HG02938 (cell line): ENCODE measurements at regions not wholly inside any gene's neighbourhood (a gene's known extent, or its start where the extent isn't known, plus 50 kb on each side); places are given as distances from the start of the nearest gene placed in this dataset.

Source experiments
- ATAC-seq: cut with Tn5 transposase; IDR thresholded peaks from one replicate; pipeline ENCODE4 v1.9.1; 2021; ENCODE audit warnings: mild to moderate bottlenecking, moderate library complexity; ENCODE audit not compliant: unreplicated experiment

DNA sequence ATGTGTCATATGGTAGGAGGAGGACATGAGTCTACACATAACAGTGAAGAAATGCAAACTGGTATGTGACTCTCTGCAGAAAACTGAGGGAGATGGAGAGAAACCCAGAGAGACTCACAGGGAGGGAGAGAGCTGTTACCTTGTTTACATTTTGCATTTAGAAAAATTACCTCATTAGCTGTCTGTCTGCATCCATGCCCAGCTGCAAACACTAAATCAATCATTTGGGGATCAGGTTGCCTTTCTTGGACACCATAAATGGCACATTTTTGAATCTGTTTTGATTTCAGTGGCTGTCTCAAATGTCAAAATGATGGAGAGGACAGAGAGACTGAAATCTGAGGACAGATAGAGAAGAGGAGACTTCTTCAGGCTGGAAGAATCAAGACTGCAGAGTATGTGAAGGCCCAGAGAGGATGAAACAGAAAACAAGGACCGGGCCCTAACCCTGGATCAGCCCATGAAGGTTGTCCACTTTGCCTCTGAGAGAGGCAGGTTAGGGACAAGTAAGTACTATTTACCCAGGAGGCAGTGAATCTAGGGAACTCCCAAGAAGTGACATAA, 92.2 kb downstream of the UNC5CL start:
- ATAC-seq, result no peak

DNA sequence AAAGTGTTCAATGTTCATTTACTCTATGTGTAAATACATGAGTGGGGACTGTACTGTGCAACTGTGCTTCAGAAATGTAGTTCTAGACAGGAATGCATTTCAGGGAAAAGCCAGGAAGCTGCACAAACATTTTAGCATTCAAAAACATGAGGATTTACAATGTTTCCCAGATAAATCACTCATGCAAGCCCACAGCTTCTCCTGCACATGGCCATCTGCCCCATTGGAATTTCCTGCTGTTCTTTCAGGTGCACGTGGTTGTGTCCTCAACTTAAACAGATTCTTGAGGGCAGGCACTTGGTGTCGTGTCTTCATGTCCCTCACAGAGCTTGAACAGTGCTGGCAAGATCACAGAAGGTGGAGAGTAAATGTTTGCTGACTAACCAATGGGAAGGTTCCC, 101.5 kb downstream of the UNC5CL start:
- ATAC-seq, result no peak

DNA sequence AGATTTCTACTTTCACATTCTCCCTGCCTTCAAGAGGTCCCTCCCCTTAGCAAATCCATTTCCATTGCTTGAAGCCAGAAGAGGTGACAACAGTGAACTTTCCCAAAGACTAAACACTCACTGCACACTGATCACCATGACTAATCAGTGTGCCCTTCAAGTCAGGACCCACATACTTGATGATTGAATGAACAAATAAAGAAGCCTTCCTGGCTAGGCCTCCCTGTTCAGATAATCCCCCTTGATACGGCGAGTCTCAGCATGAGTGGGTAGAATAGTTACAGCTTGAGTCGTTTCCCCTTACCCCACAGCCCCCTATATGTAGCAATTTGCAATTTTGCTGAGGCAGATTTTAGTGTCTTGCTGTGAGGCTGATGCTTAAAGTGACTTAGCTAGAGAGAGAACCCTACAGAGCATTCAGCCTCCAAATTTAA, 102.2 kb downstream of the UNC5CL start:
- no peak for ATAC-seq

DNA sequence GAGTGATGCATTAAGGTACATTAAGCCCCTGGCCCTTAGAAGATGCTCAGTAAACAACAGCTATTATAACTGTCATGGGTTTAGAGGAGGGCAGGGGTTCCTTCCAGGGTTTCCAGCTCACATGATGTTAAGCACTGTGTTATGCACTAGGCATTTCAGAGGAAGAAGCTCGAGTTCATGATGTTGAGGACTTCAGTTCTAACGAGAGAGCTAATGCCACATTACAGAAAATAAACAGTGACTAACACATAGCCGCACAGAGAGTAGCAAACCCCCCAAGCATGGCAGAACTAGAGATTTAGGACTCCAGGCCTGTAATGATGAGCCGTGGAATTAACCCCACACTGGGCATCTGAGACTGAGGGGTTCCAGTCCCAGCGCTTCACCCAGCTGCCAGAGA, 105.2 kb downstream of the UNC5CL start:
- ATAC-seq, result no peak

DNA sequence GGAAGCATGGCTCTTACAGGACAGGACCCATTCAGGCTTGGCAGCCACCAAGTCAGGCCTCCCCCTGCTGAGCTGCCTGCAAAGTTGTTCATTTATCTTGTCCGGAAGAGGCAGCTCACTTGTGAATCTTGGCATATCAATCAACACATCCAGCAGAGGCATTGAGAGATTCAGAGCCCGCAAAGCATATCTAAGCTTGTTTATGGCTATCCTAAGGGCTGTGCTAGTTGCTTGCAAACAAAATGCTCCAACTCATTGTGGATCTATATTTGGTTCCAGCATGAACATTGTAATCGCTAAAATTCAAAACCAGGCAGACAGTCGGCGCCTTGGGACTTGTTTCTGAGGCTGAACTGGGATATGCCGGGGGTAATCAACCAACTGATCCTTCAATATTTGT, 106.1 kb downstream of the UNC5CL start:
- ATAC-seq, result no peak

DNA sequence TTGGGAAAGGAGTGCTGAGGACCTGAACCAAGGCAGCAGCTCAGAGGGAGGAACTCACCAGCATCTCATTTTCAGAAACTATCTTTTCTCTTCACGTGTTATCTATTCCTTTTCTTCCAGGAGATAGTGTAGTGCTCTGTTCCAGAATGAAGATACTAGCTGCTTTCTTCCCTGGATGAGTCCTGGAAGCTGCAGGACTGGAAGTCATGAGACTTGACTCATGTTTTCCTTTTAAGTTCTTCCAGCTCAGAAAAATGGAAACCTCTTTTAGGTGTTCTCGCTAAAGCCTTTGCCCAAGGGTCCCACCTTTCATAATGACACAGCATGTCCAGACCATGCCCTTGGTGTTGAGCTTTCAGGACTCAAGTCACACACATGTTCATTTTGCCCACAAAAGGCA, 106.7 kb downstream of the UNC5CL start:
- no peak for ATAC-seq

DNA sequence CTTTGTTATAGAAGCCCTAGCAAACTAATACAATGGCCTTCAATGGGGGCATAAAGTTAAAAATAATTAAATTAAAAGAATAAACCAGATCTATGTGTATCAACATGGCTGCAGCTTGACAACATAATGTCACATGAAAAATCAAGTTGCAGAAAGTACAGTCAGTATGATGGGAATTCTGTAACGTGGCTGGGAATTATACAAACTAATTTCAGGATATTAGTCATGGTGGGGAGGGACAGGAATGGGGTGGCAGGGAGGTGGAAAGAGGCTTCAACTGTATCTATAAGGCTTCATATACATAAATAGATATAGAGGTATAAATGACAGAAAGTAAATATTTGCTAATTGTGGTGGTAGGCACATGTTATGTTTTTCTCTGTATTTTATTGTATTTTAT, 107.1 kb downstream of the UNC5CL start:
- ATAC-seq, result no peak

DNA sequence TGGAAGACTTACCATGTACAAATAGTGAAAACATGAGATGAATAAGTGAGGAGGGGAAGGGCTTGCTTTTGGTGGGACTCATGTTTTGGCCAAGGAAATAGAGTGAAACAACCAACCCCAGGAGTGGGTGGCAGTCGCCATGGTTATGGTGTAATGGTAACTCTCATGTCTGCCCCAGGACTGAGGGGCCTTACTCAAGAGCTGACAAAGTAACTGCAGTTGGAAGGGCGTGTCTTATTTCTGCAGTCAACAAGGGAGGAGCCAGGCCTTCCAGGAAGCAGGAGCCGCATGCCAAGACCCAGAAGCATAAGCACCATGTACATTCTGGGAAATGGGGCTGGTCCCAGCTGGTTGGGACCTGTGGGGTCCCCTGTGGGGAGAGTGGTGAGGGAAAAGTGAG, 108.5 kb downstream of the UNC5CL start:
- no peak for ATAC-seq

DNA sequence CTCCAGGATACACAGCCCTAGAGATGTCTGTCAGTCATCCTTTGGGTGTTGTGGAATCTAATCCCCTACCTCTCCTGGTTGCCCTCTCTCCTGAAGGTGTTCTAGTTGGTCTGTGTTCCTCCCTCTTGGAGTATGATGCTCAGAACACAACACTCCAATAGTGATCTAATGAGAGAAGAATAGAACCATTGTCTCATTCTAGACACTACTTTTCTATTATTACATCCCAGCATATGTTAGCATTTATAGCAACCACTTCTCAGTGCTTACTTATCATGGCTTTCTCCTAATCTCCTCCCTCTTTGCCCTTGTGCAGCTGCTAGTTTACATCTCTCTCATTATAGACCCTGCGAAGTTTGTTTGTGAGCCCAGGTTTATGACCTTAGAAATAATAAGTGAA, 109.0 kb downstream of the UNC5CL start:
- no peak for ATAC-seq

DNA sequence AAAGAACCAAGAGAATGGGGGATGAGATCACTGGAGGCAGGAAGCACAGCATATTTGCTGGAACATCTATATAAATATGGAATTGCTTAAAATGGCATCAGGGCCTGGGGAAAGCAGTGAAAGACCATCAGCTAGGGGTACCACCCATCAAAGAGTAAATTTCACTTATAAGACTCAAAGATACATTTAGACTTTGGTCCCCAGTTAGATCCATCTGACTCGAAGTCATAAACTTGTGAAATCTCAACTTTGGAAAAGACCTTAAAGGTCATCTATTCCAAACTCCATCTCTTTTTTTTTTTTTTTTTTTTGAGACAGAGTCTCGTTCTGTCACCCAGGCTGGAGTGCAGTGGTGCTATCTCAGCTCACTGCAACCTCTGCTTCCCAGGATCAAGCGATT, 109.8 kb downstream of the UNC5CL start:
- no peak for ATAC-seq

DNA sequence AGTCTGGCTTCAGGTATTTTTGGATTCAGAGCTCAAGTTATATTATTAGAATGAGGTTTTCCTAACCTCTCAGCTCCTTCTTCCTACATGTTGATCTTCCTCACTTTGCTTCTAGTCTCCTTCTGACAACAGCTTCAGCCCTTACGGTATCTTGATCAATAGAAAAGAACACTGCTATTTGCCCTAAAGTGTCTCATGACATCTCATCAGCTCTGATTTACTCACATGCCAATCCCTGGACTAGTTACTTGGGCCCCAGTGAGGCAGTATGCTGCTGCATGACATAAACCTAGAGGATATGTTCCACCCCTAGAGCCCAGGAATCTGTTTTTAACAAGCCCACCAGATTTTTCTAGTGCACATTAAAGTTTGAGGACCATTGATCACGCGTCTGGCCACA, 110.3 kb downstream of the UNC5CL start:
- no peak for ATAC-seq

DNA sequence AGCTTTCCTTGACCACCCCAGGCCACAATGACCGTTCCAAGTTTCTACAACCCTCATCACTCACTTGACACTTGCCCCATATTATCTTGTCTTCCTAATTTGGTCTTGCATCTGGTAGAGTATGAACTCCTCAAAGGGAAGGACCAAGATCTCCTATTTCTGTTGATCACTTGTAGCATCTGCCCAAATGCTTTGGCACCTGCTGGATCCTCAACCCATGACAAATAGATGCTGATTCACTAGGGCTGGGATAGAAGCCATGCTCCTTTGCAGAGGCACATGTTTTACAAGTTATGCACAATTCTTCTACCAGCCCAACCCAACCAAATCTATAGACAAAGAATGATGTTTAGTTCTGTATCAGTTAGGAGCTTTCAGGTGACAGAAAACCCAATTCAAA, 110.7 kb downstream of the UNC5CL start:
- ATAC-seq, result no peak

DNA sequence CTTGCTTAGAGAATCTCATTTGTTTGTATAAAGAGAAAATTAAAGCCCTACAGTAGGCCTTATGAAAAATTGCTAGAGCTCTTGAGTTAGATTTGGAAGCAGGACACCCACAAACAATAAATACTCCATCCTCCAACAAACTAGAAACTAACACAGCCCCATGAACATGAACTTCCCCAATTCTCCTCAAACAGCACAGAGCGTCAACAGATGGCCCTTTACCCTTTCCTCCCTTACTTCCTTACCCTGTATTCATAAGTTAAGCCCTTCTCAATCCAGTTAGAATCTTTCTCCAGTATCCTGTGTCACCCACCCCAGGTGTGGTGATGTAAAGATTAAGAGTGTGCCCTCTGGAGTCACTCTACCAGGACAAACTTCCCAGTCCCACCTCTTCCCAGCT, 113.7 kb downstream of the UNC5CL start:
- ATAC-seq, result no peak

DNA sequence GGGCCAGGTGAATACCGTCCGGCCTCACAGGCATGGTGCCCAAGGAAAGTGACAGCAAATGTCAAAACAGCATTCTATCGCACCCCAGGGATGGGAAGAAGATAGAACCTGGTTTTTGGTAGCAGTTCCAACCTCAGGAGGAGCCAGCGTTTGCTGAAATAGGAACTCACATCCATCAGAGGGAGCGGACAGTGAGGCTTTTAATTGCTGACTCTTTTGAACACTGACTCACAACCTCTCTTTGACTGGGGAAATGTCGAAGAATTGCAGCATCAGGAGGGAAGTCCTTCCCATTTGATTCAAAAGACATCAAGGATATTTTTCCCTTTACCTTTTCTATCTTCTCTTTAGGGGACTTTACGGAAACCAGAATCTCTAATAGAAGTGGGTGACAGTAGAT, 114.2 kb downstream of the UNC5CL start:
- no peak for ATAC-seq

DNA sequence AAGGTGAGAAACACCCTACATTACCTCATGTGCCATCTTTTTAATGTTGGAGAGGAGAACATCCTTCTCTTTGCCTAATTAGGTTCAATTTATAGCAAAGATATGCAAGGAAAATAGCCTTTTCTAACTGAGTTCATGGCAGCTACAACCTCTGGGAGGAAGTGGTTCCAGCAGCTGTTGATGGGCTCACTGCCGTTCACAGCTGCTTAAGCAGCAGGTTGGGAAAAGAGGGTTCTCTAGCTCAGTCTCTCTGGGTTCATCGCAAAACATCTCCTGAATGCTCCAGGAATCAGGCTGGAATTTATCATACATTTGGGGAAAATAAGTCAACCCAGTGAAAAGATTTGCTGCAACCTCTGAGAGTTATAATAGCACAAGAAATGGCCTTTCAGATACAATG, 115.1 kb downstream of the UNC5CL start:
- ATAC-seq, result no peak

DNA sequence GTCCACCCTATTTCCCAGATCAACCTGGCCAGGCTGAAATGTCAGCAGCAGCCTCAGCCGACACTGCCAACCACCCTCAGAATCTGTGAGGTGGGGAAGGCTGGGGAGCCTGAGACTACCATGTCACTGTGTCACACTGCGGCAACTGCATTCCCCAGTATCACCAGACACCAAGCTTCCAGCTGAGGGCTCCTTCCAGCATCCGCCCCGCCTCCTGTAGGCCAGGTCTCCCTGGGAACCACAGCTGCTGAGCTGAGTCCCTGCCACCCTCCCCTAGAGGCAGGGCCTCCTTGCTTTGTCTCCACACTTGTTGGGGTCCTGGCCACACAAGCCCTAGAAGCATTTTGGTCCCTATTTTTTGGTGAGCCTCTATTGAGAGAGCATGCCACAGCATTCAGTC, 115.7 kb downstream of the UNC5CL start:
- no peak for ATAC-seq

DNA sequence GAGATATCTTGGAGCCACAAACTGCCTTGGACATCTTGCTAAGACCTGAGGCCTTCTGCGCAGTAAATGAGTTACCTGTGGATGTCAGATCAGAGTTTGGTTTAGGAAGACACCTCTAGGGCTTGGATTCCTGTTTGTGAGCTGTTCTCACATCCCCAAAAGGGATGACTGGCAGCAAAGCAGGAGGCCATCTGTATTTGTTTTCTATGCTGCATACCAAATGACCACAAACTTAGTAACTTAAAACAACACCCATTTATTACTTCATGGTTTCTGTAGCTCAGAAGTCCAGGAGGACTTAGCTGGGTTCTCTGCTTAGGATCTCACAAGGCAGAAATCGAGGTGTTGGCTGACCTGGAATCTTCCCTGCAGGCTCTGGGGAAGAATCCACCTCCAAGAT, 116.7 kb downstream of the UNC5CL start:
- ATAC-seq, result no peak

DNA sequence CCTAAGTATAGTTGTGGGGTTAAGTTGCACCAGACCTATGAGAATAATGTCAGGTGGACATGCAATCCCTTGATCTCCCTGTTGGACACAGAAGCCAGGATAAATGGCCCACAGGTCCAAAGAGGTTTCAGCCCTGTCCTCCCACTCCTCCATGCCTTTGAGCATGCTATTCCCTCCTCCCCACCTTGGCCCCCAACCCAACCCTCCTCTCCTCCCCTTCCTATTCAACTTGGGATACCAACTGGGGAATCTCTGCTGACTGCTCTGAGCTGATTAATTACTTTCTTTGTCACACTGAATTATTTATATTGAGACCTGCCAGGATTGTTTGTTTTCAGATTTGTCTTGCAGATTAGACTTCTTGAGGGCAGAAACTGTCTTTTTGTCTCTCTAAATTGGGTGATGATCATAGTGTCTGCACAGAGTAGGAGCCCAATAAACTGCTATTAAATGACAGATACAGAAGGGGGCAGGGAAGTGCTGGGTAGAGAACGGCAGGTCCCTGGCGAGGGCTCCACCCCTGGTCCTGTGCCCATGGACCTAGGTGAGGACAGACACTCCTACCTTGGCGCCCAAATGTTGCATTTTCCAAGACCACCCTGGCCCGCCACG, 120.9 kb downstream of the UNC5CL start:
- no peak for ATAC-seq

DNA sequence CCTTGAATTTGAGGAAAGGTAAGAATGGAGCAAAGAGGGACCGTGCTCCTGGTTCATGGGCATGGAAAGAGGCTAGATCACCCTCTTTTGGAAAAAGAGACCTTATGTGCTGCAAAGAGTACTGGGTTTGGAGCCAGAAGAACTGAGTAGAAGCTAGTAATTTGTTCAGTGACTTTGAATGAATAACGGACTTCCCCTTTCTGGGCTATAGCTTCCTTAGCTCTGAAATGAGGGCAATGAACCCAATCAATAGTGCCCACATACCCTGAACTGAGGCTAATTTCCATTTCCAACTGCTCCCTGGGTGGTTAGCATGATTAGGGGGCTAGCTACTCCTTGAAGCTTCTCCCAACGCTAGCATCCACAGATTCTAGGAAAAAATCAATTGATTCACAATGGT, 121.4 kb downstream of the UNC5CL start:
- ATAC-seq, result no peak

DNA sequence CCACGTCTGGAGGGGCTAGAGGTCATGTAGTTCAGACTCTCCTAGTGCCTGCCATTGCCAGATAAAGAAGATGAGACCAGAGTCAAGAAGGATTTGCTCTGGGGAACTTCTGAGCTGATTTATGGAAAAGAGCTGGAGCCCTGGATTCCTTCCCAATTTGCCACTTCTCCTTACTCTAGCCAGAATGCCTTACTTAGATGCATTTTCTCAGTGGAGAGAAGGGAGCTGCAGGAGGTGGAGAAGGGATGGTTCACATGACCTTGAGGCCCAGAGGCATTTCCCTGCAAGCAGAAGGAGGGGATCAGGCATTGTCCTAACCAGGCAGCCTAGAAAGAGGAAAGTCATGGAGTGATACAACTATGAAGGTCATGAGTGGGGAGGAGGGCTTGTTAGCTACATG, 122.2 kb downstream of the UNC5CL start:
- no peak for ATAC-seq

DNA sequence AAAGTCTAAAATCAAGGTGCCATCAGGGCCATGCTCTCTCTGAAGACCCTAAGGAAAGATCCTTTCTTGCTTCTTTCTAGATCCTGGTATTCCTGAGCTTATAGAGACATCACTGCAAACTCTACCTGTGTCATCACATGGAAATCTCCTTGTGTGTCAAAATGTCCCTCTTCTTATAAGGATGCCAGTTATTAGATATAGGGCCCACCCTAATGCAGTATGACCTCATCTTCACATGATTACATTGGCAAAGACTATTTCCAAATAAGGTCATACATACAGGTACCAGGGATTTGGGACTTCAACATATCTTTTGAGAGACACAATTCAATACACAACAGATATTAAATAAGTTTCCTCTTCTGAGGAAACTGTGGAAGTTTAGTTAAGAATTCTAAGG, 123.9 kb downstream of the UNC5CL start:
- ATAC-seq, result no peak

DNA sequence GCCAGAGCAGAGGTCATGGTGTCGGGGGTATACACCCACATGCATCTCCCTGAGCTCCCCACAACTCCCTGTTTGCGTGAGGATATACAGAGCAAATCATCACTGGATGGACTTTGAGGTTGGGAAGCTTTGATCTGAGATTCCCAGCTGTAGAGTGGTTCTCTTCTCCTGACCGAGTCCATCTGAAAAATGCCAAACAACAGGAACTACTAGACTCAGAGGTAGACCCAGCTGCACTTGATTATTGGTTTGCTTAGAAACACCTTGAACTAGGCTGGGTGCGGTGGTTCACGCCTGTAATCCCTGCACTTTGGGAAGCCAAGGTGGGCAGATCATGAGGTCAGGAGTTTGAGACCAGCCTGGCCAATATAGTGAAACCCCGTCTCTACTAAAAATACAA, 125.0 kb downstream of the UNC5CL start:
- no peak for ATAC-seq
